Left ventricle myocardium superior (tissue), 1 donor: ENCODE measurements at regions not wholly inside any gene's neighbourhood (a gene's known extent, or its start where the extent isn't known, plus 50 kb on each side); places are given as distances from the start of the nearest gene placed in this dataset.
"Not testable (repeated sequence)": the region's sequence is repeated elsewhere in the genome, so short reads cannot be mapped to it uniquely, and the experiment has no call there.

Experiments used
- ATAC-seq: fragments of 200-7000 bp; cut with Tn5 transposase; one replicate; pipeline ENCODE4 v1.9.1; 2020; ENCODE audit warnings: mild to moderate bottlenecking, moderate library complexity
- DNase-seq: peaks from one replicate; pipeline ENCODE4 v3.0.0-alpha.2; 2020
- intact Hi-C: fragments of 100-400 bp; cut with micrococcal nuclease; formaldehyde crosslinking; loops from one replicate; pipeline ENCODE4 v1.11.0; 2022
- donor health status: DM: no; HTN: yes; CAD: no; lungs with severe emphysema.

DNA sequence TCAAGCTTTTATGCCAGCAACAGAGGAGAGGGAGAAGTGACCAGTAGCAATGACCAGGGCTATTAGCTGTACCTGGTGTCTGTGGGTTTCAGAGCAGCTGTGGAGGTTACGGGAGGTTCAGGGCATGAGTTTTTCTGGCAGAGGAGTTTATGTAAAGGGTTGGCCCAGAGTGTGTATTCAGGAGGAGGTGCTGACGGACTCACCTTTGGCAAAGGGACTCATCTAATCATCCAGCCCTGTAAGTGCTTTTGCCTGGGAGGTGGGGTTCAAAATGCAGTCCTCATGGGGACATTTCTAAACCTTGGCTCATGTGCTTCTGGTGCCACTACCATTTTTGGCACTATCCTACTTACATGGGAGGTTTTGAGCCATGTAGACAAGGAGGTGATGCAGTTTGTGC is 95.3 kb downstream of the DAD1 start:
- intact Hi-C loops: no loop called here
- DNase-seq (no peak), ATAC-seq (peak; percentile 67)

GRCh38 chr14:22492622-22493542 is 96.1 kb downstream of the DAD1 start:
- intact Hi-C loops: no loop called here
- no peak for ATAC-seq
- DNase-seq: no peak

DNA sequence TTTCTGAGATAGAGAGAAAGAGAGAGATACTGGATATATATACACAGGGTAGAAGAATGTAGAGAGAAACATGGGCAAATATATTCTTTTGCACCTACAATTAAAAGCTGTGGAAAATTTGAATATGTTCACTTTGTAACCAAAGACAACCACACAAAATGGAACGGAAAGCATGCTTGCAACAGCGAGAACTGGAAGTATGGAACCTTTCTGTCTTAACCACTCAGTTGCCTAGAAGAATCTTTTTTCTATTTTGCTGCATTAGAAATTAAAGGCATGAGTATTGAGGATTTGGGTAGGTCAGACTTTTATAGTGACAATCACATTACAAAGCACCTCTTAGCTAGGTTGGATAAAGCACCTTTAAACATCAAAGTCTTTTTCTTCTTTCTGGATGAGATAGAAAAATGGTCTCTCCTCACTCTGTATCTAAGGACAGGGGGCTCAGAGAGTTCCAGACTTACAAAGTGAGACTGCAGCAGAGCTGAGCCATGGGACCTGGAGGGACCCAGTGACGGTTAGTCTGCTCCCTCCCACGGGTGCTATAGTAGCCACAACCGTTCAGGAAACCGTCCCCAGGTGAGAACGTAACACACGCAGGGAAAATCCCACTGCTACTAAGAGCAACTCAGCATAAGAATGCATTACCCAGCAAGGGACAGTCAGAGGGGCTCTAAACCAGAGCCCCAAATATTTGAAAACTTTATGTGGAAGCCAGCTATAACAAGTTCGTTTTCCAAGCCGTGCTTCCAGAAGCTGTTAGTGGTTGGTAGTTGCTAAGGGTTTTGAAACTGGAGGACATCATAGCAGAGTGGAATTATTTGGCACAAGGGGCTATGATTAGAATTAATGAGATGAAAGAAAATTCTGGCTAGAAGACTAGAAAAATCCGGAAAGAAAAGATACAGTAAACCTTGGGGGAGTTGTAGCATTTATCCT is 97.1 kb downstream of the DAD1 start:
- no peak for DNase-seq
- intact Hi-C loops: no loop called here
- ATAC-seq: no peak

- ATAC-seq, DNase-seq, intact Hi-C loops: not testable (repeated sequence)
Measured at GRCh38 chr14:22491053-22491452, 98.0 kb downstream of the DAD1 start.

DNA sequence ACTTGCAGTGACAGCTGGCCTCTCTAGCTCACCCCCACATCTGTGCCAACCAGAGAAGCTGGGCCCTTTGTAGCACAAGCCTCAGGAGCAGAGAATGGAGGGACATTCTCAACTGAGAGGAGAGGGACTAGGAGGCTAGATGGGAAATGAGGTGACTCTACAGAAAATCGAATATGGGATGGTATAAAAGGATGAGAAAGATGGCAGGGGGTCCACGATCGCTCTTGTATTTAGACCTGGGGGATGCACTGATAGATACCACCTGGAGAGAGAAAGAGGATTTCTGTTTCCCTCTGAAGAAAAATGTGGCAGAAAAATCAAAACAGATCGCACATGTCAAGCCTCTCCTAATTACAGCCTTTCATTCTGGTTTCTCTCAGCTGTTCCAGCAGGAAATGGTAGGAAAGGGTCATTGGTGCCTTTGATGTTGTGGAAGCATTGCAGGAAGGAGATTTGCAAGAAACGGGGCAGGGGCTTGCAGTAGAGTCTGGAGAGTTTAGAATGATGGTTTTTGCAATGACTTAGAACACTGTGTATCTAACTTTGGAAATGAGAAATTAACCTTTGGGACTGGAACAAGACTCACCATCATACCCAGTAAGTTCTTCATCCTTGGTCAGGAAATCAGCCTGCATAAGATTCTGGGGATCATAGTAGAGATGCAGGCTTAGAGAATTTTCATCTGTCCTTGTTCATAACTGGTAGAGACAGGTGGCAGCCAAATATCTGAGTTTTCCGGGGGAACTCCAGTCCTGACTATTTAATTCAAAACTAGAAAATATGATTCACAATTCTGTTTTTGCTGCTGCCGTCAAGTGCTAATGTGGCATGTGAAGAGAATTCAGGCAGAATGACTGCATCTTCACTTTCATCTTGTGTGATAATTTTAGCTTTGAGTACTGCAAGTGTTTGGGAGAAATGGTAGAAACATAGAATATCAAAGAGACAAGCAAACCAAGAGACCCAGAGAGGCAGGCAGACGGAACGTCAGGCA is 98.8 kb downstream of the DAD1 start:
- no peak for DNase-seq
- no peak for ATAC-seq
- intact Hi-C loops: no loop called here

GRCh38 chr14:22489244-22489545 is 99.8 kb downstream of the DAD1 start:
- DNase-seq (peak; percentile 71), ATAC-seq (peak; percentile 34)
- intact Hi-C loops: no loop called here

DNA sequence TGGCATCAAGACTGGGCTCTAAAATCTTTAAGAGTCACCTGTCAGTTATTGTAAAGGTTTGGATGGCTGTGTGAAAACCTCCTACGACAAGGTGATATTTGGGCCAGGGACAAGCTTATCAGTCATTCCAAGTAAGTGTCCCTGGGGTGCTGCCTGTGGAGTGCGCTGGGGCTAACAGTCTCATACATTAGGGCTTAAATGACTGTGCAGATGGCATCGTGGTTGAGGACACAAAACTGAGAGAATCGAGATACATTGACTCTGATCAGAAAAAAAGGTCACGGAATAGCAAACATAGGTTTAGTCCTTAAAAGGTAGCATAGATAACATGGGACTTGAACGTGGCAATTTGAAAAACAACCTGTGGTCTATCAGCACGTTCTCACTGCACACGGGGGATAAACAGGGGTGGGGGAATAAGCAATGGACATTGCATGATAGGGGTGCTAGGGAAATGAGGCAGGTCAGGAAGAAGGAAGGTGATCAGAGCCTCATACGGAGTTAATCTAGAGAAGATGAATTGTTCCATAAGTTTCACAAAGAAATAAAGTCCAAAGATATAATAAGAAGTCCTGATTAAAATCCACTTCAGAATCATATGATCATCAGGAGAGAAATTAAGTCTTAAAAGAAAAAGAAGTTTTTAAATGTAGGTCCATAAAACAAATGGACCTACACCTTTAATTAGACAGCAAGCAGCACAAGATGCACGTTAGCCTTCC is 100.3 kb downstream of the DAD1 start:
- DNase-seq: no peak
- ATAC-seq: no peak
- intact Hi-C loops: no loop called here

- peak; percentile 51 for ATAC-seq
- intact Hi-C loops: no loop called here
Measured at GRCh38 chr14:22487941-22488340, 101.1 kb downstream of the DAD1 start.

GRCh38 chr14:22487401-22487800 is 101.6 kb downstream of the DAD1 start:
- no peak for ATAC-seq
- DNase-seq: no peak
- intact Hi-C loops: no loop called here

More at GRCh38 chr14:22487941-22488340, 101.1 kb downstream of the DAD1 start:
- no peak for DNase-seq

DNA sequence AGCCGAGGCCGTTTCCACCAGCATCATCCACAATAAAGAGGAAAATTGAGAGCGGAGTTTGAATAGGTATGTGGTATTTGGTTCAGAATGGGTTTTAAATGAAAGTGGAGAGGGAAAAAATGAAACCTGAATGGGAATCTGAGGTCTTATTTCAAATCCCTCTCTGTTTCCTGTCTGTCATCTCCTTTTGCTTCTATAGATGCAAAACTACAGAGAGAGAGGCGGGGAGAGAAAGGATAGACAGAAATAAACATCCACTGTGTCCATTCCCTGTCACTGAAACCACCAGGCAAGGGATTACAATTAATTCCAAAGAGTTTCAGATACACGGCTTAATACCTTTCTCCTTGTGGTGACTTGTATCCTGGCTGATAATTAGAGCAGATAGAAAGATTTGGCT is 102.3 kb downstream of the DAD1 start:
- intact Hi-C loops: no loop called here
- DNase-seq (no peak), ATAC-seq (no peak)

- intact Hi-C loops: no loop called here
- ATAC-seq (no peak), DNase-seq (no peak)
Measured at GRCh38 chr14:22485649-22486048, 103.4 kb downstream of the DAD1 start.

GRCh38 chr14:22485178-22485577 is 103.8 kb downstream of the DAD1 start:
- intact Hi-C loops: no loop called here
- ATAC-seq: no peak

DNA sequence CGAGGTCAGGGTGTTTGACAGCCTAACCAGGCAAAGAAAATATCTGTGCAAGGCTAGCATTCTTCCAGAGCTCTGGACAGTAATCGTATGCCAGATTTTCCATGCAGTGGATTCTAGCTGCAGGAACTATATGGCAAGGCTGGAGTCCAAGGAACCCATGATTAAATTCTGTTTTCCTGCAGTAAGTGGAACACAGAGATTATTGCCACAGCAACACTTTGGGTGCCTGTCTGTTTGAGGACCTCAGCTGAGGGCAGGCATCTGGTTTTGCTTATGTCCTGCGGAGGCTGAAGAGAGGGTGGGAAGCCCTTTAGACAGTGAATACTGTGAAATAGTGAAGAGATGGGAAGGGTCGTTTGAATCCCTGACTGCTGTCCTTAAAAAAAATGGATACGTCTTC is 104.4 kb downstream of the DAD1 start:
- ATAC-seq (peak; percentile 85), DNase-seq (no peak)
- intact Hi-C loops: no loop called here

More at GRCh38 chr14:22485178-22485577, 103.8 kb downstream of the DAD1 start:
- DNase-seq: no peak

DNA sequence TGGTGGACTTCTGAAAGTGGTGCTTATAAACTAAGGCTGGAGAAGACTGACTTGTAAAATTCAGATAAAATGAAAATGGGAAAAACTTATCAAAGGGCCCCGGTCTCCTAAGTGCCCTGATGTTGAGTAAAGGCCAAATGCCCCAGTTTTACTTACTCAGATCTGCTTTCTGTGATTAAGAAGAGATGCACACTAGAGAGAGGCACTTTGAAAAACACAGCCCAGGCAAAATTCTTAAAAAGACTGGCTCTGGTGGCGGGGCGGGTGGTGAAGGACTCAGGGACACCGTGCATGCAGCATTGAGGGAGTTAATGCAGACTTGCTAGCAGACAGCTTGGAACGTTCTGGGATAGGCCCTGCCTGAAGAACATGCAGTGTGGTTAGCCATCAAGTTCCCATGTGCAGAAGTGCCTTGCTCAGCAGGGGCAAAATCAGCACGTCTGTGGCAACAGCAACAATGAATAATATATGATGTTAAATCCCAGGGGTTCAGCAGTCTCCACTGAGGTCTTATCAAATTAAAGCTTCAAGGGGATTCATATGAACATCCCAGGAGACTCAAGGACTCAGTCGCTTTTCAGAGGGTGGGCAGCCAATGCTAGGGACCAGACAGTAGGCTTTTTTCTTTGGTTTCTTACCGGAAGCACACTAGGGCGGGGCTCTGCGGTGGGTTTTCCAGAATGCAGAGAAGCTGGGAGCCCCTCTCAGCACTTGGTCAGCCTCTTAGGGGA is 105.0 kb downstream of the DAD1 start:
- intact Hi-C loops: no loop called here
- peak; percentile 12 for ATAC-seq
- no peak for DNase-seq

- no peak for ATAC-seq
- intact Hi-C loops: no loop called here
- no peak for DNase-seq
Measured at GRCh38 chr14:22482782-22483553, 106.1 kb downstream of the DAD1 start.

DNA sequence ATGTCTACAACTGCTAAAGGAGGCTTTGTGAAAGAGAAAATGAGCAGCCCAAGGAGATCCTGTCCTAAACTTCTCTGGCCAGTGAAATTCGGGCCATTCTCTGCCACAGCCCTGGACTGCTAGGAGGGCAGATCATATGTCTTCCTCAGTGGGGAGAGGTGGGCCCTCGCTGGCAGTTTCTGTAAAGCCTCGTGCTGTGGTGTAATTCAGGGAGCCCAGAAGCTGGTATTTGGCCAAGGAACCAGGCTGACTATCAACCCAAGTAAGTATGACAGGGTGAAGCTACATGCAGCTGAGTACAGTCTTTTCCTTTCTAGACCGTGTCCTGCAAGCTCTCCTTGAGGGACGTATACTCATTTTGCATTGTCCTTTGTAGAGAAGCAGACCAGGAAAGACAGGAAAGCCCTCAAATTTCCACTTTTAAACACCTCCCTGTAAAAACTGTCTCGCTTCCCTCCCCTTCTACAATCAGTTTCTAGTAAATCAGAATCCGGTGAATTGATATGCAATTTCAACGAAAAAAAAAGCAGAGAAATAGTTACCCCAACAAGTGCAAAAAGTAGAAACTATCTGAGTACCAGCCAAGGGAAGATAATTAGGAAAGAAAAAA is 106.8 kb downstream of the DAD1 start:
- intact Hi-C loops: no loop called here
- ATAC-seq (peak; percentile 11), DNase-seq (peak; percentile 44)

- ATAC-seq: no peak
- intact Hi-C loops: no loop called here
Measured at GRCh38 chr14:22481546-22481945, 107.5 kb downstream of the DAD1 start.

More at GRCh38 chr14:22481546-22481945, 107.5 kb downstream of the DAD1 start:
- DNase-seq: no peak
